ENCODE measurements at regions not wholly inside any gene's neighbourhood (a gene's known extent, or its start where the extent isn't known, plus 50 kb on each side); places are given as distances from the start of the nearest gene placed in this dataset.

DNA sequence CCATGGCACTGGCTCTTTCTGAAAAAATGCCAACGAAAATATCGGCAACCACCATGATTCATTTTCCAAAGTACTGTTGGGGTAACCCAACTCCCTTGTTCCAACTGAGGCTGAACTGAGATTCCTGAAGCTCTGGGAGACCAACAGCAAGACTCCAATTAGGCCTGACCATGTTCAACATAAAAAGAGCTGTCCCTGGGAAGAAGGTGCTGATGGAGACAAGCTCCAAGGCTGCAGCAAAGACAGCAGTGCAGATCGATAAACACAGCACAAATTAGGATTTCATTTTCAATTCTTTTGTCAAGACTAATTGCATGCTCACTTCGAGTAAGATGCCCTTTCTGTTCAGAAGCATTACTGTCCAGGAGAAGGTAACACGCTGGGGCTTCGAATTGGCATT, 968.0 kb downstream of the UQCRFS1 start:
- intact Hi-C loops (cut with micrococcal nuclease; ENCODE audit: unreplicated experiment) (loop anchor here (10.0 kb wide), 1 partner anchor 270 kb away; no protein-coding TSS in a partner anchor), in situ Hi-C loops (cut with MboI) (no loop called here)
- no peaks in the 10 kb centered on the region for H3K4me1 ChIP-seq (ENCODE audit: control insufficient read depth, insufficient read depth, low read length)
- no peaks in the 10 kb centered on the region for H4K20me1 ChIP-seq (ENCODE audit: control insufficient read depth, insufficient read depth)
- ChIA-PET RAD21 (ENCODE audit: unreplicated experiment) (interaction anchor here (1.1 kb wide), 1 partner anchor 82 kb away, joined by 3 read pairs; no protein-coding TSS in a partner anchor), POLR2A (no interaction called here), SMC1A (ENCODE audit: uncharacterized antibody, unreplicated experiment) (interaction anchor here (0.6 to 2.8 kb wide), 3 partner anchors 10 to 465 kb away, joined by 3 to 9 read pairs (median 4); no protein-coding TSS in a partner anchor), CTCF (interaction anchor here (0.6 to 6.1 kb wide), 5 partner anchors 75 to 932 kb away, joined by 3 to 37 read pairs (median 3); no protein-coding TSS in a partner anchor)
- DNase-seq (ENCODE audit: low read depth, low spot score) (no peak), FAIRE-seq (no peak), ATAC-seq (no peak)
- H3K27ac ChIP-seq (ENCODE audit: control insufficient read depth, insufficient read depth) = no peak overlapping the region
- 46% methylated on average over 6 of the region's 6 CpGs for WGBS (ENCODE audit: insufficient coverage, insufficient replicate concordance, low lambda C conversion rate, missing lambda C conversion rate)
- BruUV-seq (replicated peaks) = no TSS peak
- no peak overlapping the region for H3K4me3 ChIP-seq
- no peak overlapping the region for H2AFZ ChIP-seq (ENCODE audit: control insufficient read depth, low read depth, low read length)
- no peaks in the 10 kb centered on the region; the same call in 2 of the 3 replicates for H3K9me3 ChIP-seq (replicated peaks; ENCODE audit: control insufficient read depth, insufficient read depth, low read length)
- no peak overlapping the region for H3K4me2 ChIP-seq (ENCODE audit: control insufficient read depth, insufficient read depth)
- TF ChIP-seq KAT2A (conservative IDR thresholded peaks at IDR 0.05; ENCODE audit: control insufficient read depth, low read depth, low read length) = no peak
- TF ChIP-seq FOXK2 (IDR thresholded peaks at IDR 0.05) = no peak
- TF ChIP-seq, protein P1, sequence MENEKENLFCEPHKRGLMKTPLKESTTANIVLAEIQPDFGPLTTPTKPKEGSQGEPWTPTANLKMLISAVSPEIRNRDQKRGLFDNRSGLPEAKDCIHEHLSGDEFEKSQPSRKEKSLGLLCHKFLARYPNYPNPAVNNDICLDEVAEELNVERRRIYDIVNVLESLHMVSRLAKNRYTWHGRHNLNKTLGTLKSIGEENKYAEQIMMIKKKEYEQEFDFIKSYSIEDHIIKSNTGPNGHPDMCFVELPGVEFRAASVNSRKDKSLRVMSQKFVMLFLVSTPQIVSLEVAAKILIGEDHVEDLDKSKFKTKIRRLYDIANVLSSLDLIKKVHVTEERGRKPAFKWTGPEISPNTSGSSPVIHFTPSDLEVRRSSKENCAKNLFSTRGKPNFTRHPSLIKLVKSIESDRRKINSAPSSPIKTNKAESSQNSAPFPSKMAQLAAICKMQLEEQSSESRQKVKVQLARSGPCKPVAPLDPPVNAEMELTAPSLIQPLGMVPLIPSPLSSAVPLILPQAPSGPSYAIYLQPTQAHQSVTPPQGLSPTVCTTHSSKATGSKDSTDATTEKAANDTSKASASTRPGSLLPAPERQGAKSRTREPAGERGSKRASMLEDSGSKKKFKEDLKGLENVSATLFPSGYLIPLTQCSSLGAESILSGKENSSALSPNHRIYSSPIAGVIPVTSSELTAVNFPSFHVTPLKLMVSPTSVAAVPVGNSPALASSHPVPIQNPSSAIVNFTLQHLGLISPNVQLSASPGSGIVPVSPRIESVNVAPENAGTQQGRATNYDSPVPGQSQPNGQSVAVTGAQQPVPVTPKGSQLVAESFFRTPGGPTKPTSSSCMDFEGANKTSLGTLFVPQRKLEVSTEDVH (IDR thresholded peaks at IDR 0.05; ENCODE audit: low read depth, partially characterized antibody) = no peak
- no peak for TF ChIP-seq BCLAF1 (IDR thresholded peaks at IDR 0.05)
- TF ChIP-seq POLR2A (IDR thresholded peaks at IDR 0.05; ENCODE audit: low read depth, low read length) = no peak
- TF ChIP-seq ESRRA (IDR thresholded peaks at IDR 0.05; ENCODE audit: low read length) = no peak
- no peak for TF ChIP-seq ZNF592 (IDR thresholded peaks at IDR 0.05)
- no peak for TF ChIP-seq MEF2A (IDR thresholded peaks at IDR 0.05; ENCODE audit: insufficient read depth, low read depth, low read length)
- TF ChIP-seq CBX3 (IDR thresholded peaks at IDR 0.05; ENCODE audit: borderline replicate concordance, low read depth) = no peak
- H3K79me2 ChIP-seq (ENCODE audit: control insufficient read depth, insufficient read depth, low read length) = no peaks in the 10 kb centered on the region
- H3K9ac ChIP-seq (ENCODE audit: control insufficient read depth, insufficient read depth, low read length) = no peak overlapping the region
- H3K36me3 ChIP-seq (ENCODE audit: control insufficient read depth in 2 of 2, insufficient read depth in 2 of 2, low read length in 1 of 2) = no peaks in the 10 kb centered on the region
- H3K27me3 ChIP-seq (replicated peaks in 1 of 2; ENCODE audit: control insufficient read depth in 2 of 2, insufficient read depth in 2 of 2, low read length in 1 of 2) = no peaks in the 10 kb centered on the region
